ENCODE measurements at regions not wholly inside any gene's neighbourhood (a gene's known extent, or its start where the extent isn't known, plus 50 kb on each side); places are given as distances from the start of the nearest gene placed in this dataset.
"Not testable (repeated sequence)": the region's sequence is repeated elsewhere in the genome, so short reads cannot be mapped to it uniquely, and the experiment has no call there.

GRCh38 chr5:152644029-152644728, 239.1 kb upstream of the NMUR2 start:
- CTCF ChIA-PET: no interaction called here
- POLR2A ChIA-PET: no interaction called here
- DNase-seq: no peak
- H3K27me3 Mint-ChIP-seq: no peaks in the 10 kb centered on the region
- H3K36me3 Mint-ChIP-seq (ENCODE audit: low read depth): no peaks in the 10 kb centered on the region
- no peaks in the 10 kb centered on the region for H3K4me1 Mint-ChIP-seq
- H3K4me3 Mint-ChIP-seq: no peak overlapping the region
- H3K9me3 Mint-ChIP-seq: no peaks in the 10 kb centered on the region
- no peak overlapping the region for H3K27ac Mint-ChIP-seq

DNA sequence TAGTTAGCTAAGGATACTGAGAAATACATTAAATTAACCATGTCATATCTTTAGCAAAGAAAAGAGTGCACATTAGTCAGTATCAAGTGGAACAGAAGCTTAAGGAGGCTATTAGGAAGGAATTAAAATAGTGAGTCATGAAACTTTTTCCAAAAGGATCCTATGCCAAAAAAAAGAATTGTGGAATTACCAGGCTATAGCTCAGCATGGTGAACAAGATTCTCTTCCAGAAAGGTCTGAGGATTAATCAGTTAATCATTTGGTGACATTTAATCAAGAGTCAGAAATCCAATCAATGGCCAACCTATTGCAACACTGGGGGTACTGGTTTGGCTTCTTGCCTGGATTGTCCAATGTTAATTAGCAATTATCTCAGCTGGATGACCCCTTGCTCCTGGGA, 244.5 kb upstream of the NMUR2 start:
- CTCF ChIA-PET: no interaction called here
- Mint-ChIP-seq H3K4me1 (no peaks in the 10 kb centered on the region), H3K9me3 (no peaks in the 10 kb centered on the region), H3K27me3 (no peaks in the 10 kb centered on the region), H3K27ac (no peak overlapping the region), H3K4me3 (no peak overlapping the region), H3K36me3 (ENCODE audit: low read depth) (no peaks in the 10 kb centered on the region)
- POLR2A ChIA-PET: no interaction called here
- no peak for DNase-seq

- no peaks in the 10 kb centered on the region for H3K36me3 Mint-ChIP-seq (ENCODE audit: low read depth)
- DNase-seq: no peak
- CTCF ChIA-PET: no interaction called here
- H3K4me3 Mint-ChIP-seq: no peak overlapping the region
- no peaks in the 10 kb centered on the region for H3K4me1 Mint-ChIP-seq
- no peak overlapping the region for H3K27ac Mint-ChIP-seq
- H3K9me3 Mint-ChIP-seq: no peaks in the 10 kb centered on the region
- POLR2A ChIA-PET: no interaction called here
- H3K27me3 Mint-ChIP-seq: no peaks in the 10 kb centered on the region
These were observed 245.3 kb upstream of the NMUR2 start for GRCh38 chr5:152650413-152650812.

- H3K4me3 Mint-ChIP-seq; H3K27ac Mint-ChIP-seq; H3K4me1 Mint-ChIP-seq; POLR2A ChIA-PET; H3K36me3 Mint-ChIP-seq (ENCODE audit: low read depth); H3K27me3 Mint-ChIP-seq; DNase-seq; CTCF ChIA-PET; H3K9me3 Mint-ChIP-seq: not testable (repeated sequence)
These were observed 254.4 kb upstream of the NMUR2 start for GRCh38 chr5:152659470-152659869.

- CTCF ChIA-PET: no interaction called here
- Mint-ChIP-seq H3K27ac (no peak overlapping the region), H3K4me3 (no peak overlapping the region), H3K36me3 (ENCODE audit: low read depth) (no peaks in the 10 kb centered on the region), H3K4me1 (no peaks in the 10 kb centered on the region), H3K27me3 (no peaks in the 10 kb centered on the region), H3K9me3 (no peaks in the 10 kb centered on the region)
- no peak for DNase-seq
- POLR2A ChIA-PET: no interaction called here
These were observed 268.5 kb upstream of the NMUR2 start for GRCh38 chr5:152673601-152674000.

DNA sequence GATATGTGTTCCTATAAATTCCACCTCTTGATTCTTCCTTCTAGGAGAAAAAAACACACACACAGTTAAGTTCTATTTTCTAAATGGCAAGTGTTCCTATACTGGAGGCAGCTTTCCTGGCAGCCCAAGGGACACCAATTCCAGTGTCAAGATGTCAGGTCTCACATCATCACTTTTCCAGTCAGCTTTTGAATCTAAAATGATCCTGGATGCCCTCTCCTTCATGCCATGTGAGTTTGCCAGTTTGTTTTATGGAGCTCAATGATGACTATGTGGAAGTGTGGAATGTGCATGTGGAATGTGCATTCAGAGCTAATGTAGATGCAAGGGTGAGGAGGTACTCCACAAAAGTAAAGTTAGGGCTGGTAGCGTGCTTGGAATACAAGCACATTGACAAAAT, 269.3 kb upstream of the NMUR2 start:
- ChIA-PET CTCF (no interaction called here), POLR2A (no interaction called here)
- Mint-ChIP-seq H3K27me3 (no peaks in the 10 kb centered on the region), H3K4me3 (no peak overlapping the region), H3K9me3 (no peaks in the 10 kb centered on the region), H3K27ac (no peak overlapping the region), H3K36me3 (ENCODE audit: low read depth) (no peaks in the 10 kb centered on the region), H3K4me1 (no peaks in the 10 kb centered on the region)
- no peak for DNase-seq

DNA sequence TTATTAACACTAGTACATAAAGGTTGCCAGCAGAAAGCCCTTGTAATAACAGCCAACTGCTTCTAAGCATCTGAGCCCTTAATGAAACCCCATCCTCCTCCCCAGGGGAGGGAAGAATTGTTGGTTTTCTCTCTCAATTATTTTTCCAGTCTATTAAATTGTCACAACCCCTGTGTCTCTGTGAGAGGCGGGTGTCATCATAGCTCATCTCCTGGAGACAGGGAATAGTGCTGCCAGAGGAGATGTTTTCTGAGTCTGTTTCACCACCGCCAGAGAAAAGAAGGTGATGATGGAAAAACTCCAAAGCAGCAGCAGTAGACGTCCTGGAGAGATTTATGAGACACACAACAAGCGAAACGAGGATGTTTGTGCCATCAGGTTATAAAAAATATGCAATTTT, 271.1 kb upstream of the NMUR2 start:
- CTCF ChIA-PET: interaction anchor here (0.6 kb wide), 1 partner anchor 766 kb away, joined by 3 read pairs; no protein-coding TSS in a partner anchor
- no peak for DNase-seq
- H3K9me3 Mint-ChIP-seq: no peaks in the 10 kb centered on the region
- H3K27me3 Mint-ChIP-seq: no peaks in the 10 kb centered on the region
- no peak overlapping the region for H3K27ac Mint-ChIP-seq
- H3K4me3 Mint-ChIP-seq: no peak overlapping the region
- POLR2A ChIA-PET: no interaction called here
- no peaks in the 10 kb centered on the region for H3K4me1 Mint-ChIP-seq
- H3K36me3 Mint-ChIP-seq (ENCODE audit: low read depth): no peaks in the 10 kb centered on the region

GRCh38 chr5:152683205-152683604, 278.1 kb upstream of the NMUR2 start:
- H3K36me3 Mint-ChIP-seq (ENCODE audit: low read depth): no peaks in the 10 kb centered on the region
- H3K4me3 Mint-ChIP-seq: no peak overlapping the region
- peaks cover 2% of the 10 kb centered on the region for H3K9me3 Mint-ChIP-seq
- H3K27me3 Mint-ChIP-seq: no peaks in the 10 kb centered on the region
- no peaks in the 10 kb centered on the region for H3K4me1 Mint-ChIP-seq
- no peak overlapping the region for H3K27ac Mint-ChIP-seq
- POLR2A ChIA-PET: no interaction called here
- no peak for DNase-seq
- CTCF ChIA-PET: no interaction called here

- no peak overlapping the region for H3K27ac Mint-ChIP-seq
- CTCF ChIA-PET: no interaction called here
- H3K9me3 Mint-ChIP-seq: peaks cover 2% of the 10 kb centered on the region
- H3K36me3 Mint-ChIP-seq (ENCODE audit: low read depth): no peaks in the 10 kb centered on the region
- H3K27me3 Mint-ChIP-seq: no peaks in the 10 kb centered on the region
- no peak overlapping the region for H3K4me3 Mint-ChIP-seq
- DNase-seq: no peak
- H3K4me1 Mint-ChIP-seq: no peaks in the 10 kb centered on the region
- POLR2A ChIA-PET: no interaction called here
These were observed 281.9 kb upstream of the NMUR2 start for GRCh38 chr5:152686931-152687330.

DNA sequence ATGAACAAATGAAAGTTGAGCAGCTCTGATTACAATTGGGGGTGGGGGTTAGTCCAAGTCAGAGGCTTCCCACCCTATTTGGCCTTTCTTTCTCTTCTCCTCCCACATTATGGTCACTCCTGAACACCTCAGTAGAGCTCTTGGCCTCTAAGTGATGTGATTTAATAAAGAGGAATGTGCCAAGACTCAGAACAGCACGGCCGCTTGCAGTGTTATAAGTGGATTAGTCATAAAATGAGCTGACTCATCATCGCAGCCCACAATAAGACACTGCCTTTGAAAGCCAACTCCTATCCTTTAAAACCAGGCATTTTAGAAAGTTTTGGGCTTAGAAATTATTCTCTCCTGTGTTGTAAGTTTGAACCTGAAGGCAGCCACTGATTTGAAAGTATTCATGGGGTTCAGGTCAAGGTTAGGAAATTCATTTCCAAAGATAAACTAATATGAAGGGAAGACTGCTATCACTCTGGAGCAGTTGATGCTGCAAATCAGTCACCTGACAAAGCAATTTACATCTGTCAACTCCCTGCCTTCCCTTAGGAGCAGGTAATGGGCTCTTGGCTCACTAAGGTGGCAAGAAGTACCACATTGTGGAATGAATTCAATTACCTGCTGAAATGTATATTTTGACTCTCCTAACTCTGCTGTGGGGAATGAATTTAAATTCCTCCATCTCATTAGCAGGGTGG, 283.6 kb upstream of the NMUR2 start:
- no peak overlapping the region for H3K4me3 Mint-ChIP-seq
- H3K36me3 Mint-ChIP-seq (ENCODE audit: low read depth): no peaks in the 10 kb centered on the region
- H3K27ac Mint-ChIP-seq: no peak overlapping the region
- no peaks in the 10 kb centered on the region for H3K27me3 Mint-ChIP-seq
- no peaks in the 10 kb centered on the region for H3K4me1 Mint-ChIP-seq
- POLR2A ChIA-PET: no interaction called here
- CTCF ChIA-PET: no interaction called here
- no peak for DNase-seq
- H3K9me3 Mint-ChIP-seq: peaks cover 2% of the 10 kb centered on the region

GRCh38 chr5:152689250-152689711, 284.2 kb upstream of the NMUR2 start:
- Mint-ChIP-seq H3K27me3 (no peaks in the 10 kb centered on the region), H3K27ac (no peak overlapping the region), H3K9me3 (peaks cover 2% of the 10 kb centered on the region), H3K36me3 (ENCODE audit: low read depth) (no peaks in the 10 kb centered on the region), H3K4me1 (no peaks in the 10 kb centered on the region), H3K4me3 (no peak overlapping the region)
- ChIA-PET POLR2A (no interaction called here), CTCF (no interaction called here)
- DNase-seq: no peak

- H3K27me3 Mint-ChIP-seq: no peaks in the 10 kb centered on the region
- H3K9me3 Mint-ChIP-seq: no peaks in the 10 kb centered on the region
- no peak overlapping the region for H3K27ac Mint-ChIP-seq
- H3K36me3 Mint-ChIP-seq (ENCODE audit: low read depth): no peaks in the 10 kb centered on the region
- POLR2A ChIA-PET: no interaction called here
- CTCF ChIA-PET: interaction anchor here (0.7 kb wide), 1 partner anchor 247 kb away, joined by 4 read pairs; no protein-coding TSS in a partner anchor
- DNase-seq: no peak
- H3K4me3 Mint-ChIP-seq: no peak overlapping the region
- H3K4me1 Mint-ChIP-seq: no peaks in the 10 kb centered on the region
These were observed 289.2 kb upstream of the NMUR2 start for GRCh38 chr5:152694231-152694630.

DNA sequence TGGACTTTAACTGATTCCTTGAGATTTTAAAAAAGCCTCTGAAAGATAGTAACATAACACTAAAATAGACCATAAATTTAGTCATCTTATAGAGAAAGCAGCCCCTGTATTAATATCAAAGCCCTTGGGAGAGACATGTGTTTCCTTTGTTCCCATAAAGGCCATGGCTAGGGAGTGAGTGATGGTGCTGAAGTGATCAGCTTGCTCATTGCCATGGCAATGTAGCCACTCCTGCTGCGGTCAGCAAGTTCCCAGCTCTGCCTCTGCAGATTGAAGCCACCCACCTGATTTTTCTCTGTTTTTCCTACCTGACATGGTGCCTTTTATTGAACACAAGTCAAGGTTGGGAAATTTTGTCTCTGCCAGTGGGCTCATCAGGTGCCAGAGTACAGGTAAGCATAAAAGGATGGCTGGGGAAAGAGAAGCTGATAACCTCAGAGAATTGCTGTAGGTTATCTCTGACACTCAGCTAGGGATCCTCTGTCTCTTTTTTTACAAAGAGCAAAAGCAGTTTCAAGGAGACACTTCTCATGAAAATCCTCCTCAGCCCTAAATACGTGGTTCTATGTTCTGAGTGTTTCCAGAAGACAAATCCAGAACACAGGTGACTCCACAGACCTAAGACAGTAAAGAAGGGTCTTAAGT, 296.3 kb upstream of the NMUR2 start:
- no peaks in the 10 kb centered on the region for H3K4me1 Mint-ChIP-seq
- peaks cover 14% of the 10 kb centered on the region for H3K9me3 Mint-ChIP-seq
- no peaks in the 10 kb centered on the region for H3K36me3 Mint-ChIP-seq (ENCODE audit: low read depth)
- no peaks in the 10 kb centered on the region for H3K27me3 Mint-ChIP-seq
- POLR2A ChIA-PET: no interaction called here
- no peak overlapping the region for H3K4me3 Mint-ChIP-seq
- CTCF ChIA-PET: no interaction called here
- no peak overlapping the region for H3K27ac Mint-ChIP-seq
- DNase-seq: no peak

DNA sequence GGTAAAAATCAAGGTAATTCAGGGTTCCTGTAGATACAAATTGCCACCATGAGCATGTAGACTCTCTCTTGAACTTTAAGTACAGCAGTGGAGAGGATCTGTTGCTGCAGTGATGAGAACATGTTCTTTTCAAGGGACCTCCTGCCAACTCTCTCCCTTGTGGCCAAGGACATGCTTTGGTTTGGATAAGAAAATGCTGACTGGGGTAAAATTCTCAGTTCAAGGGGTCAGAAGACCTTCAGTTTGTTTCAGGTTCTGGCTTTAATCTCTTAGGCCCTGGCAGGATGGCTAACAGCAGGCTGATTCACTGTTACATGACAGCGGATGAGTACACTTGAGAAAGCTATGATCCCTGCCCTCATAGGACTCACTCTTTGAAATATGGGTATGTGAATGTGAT, 299.2 kb upstream of the NMUR2 start:
- CTCF ChIA-PET: no interaction called here
- Mint-ChIP-seq H3K4me3 (no peak overlapping the region), H3K27me3 (no peaks in the 10 kb centered on the region)

More for the DNA sequence above, 299.2 kb upstream of the NMUR2 start:
- H3K9me3 Mint-ChIP-seq: peaks cover 14% of the 10 kb centered on the region
- no peaks in the 10 kb centered on the region for H3K36me3 Mint-ChIP-seq (ENCODE audit: low read depth)
- no peak overlapping the region for H3K27ac Mint-ChIP-seq
- POLR2A ChIA-PET: no interaction called here
- no peak for DNase-seq
- H3K4me1 Mint-ChIP-seq: no peaks in the 10 kb centered on the region

Data from activated CD4-positive, alpha-beta memory T cell treated with anti-CD3 and anti-CD28 coated beads, Interleukin-2, amount 10 ng/mL, durations not matched to agents 7 days and 5 days (primary cell).